Activated naive CD4-positive, alpha-beta T cell treated with anti-CD3 and anti-CD28 coated beads, Interleukin-2, amount 50 U/mL, for 24 hours (primary cell): ENCODE measurements at regions not wholly inside any gene's neighbourhood (a gene's known extent, or its start where the extent isn't known, plus 50 kb on each side); places are given as distances from the start of the nearest gene placed in this dataset.
"Not testable (repeated sequence)": the region's sequence is repeated elsewhere in the genome, so short reads cannot be mapped to it uniquely, and the experiment has no call there.

Source experiments
- H3K27ac Mint-ChIP-seq: one replicate; pipeline ENCODE4 v1.8.0; 2021; ENCODE audit warnings: mild to moderate bottlenecking, mixed read lengths
- H3K27me3 Mint-ChIP-seq: one replicate; pipeline ENCODE4 v1.8.0; 2021; ENCODE audit warnings: mixed read lengths
- H3K36me3 Mint-ChIP-seq: one replicate; pipeline ENCODE4 v1.8.0; 2021; ENCODE audit warnings: mixed read lengths
- H3K4me1 Mint-ChIP-seq: one replicate; pipeline ENCODE4 v1.8.0; 2021; ENCODE audit warnings: mixed read lengths
- H3K4me3 Mint-ChIP-seq: one replicate; pipeline ENCODE4 v1.8.0; 2021; ENCODE audit warnings: mild to moderate bottlenecking, mixed read lengths
- H3K9me3 Mint-ChIP-seq: one replicate; pipeline ENCODE4 v1.8.0; 2021; ENCODE audit warnings: mixed read lengths

GRCh38 chr7:37536706-37537105 lies 88.0 kb upstream of the ELMO1 start:
- H3K36me3 Mint-ChIP-seq, result no peaks in the 10 kb centered on the region
- H3K27ac Mint-ChIP-seq, result no peak overlapping the region
- H3K9me3 Mint-ChIP-seq, result no peaks in the 10 kb centered on the region
- no peaks in the 10 kb centered on the region for H3K4me1 Mint-ChIP-seq
- no peaks in the 10 kb centered on the region for H3K27me3 Mint-ChIP-seq
- no peak overlapping the region for H3K4me3 Mint-ChIP-seq

DNA sequence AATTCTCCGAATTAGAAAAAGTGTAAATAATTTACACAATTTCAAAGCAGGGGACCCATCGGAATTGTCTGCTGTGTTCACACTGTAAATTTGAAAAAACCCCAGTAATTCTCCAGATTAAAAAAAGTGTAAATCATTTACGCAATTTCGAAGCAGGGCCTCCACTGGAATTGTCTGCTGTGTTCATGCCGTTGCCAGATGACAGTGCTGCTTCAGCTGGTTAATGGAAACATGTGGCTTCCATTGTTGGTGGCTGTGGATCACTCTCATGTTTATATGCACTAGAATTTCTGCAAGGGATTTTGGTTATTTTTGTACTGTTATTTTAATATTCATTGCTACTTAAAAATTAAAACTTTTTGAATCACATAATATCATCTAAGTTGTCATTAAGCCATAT lies 88.8 kb upstream of the ELMO1 start:
- H3K4me3 Mint-ChIP-seq, result no peak overlapping the region
- H3K9me3 Mint-ChIP-seq, result no peaks in the 10 kb centered on the region
- no peaks in the 10 kb centered on the region for H3K36me3 Mint-ChIP-seq
- no peaks in the 10 kb centered on the region for H3K4me1 Mint-ChIP-seq
- no peak overlapping the region for H3K27ac Mint-ChIP-seq
- no peaks in the 10 kb centered on the region for H3K27me3 Mint-ChIP-seq

- no peak overlapping the region for H3K4me3 Mint-ChIP-seq
- no peak overlapping the region for H3K27ac Mint-ChIP-seq
- no peaks in the 10 kb centered on the region for H3K36me3 Mint-ChIP-seq
- H3K4me1 Mint-ChIP-seq, result no peaks in the 10 kb centered on the region
- no peaks in the 10 kb centered on the region for H3K9me3 Mint-ChIP-seq
- no peaks in the 10 kb centered on the region for H3K27me3 Mint-ChIP-seq
Observed at GRCh38 chr7:37538945-37539344, 90.3 kb upstream of the ELMO1 start.

- no peak overlapping the region for H3K27ac Mint-ChIP-seq
- H3K9me3 Mint-ChIP-seq, result no peaks in the 10 kb centered on the region
Observed at GRCh38 chr7:37540917-37541316, 92.3 kb upstream of the ELMO1 start.

DNA sequence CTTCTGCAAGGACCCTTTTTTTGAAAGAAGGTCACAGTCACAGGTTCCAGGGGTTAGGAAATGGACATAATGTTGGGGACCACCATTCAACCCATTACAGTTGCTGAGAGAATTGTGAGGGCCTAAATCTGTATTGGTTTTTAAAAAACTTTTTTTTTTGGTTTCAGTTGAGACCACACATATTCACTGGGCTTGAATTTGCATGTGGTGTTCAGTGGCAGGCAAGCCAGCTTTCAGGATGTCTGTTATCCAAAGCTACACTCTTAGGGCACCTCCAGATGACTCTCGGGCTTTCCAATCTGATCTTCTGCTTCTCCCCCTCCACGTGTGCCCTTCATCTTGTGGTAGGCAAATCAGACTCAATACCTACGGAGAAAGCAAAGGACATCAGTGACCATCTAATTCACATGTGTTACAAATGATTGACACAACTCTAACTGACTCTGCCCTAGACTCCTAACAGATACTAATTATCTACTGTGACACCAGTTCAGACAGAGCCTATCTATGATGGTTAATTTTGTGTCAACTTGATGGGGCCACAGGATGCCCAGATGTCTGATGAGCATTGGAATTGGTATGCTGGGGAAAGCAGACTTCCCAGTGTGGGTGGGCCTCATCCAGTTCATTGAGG lies 93.3 kb upstream of the ELMO1 start:
- H3K27me3 Mint-ChIP-seq, result no peaks in the 10 kb centered on the region

More at GRCh38 chr7:37540917-37541316, 92.3 kb upstream of the ELMO1 start:
- H3K27me3 Mint-ChIP-seq, result no peaks in the 10 kb centered on the region
- H3K36me3 Mint-ChIP-seq, result no peaks in the 10 kb centered on the region
- H3K4me3 Mint-ChIP-seq, result no peak overlapping the region
- H3K4me1 Mint-ChIP-seq, result no peaks in the 10 kb centered on the region

GRCh38 chr7:37545619-37546534 lies 97.2 kb upstream of the ELMO1 start:
- Mint-ChIP-seq H3K36me3 (no peaks in the 10 kb centered on the region), H3K4me1 (no peaks in the 10 kb centered on the region), H3K9me3 (no peaks in the 10 kb centered on the region), H3K27me3 (no peaks in the 10 kb centered on the region), H3K27ac (no peak overlapping the region), H3K4me3 (no peak overlapping the region)

More for the DNA sequence above, 93.3 kb upstream of the ELMO1 start:
- Mint-ChIP-seq H3K27ac (no peak overlapping the region), H3K4me3 (no peak overlapping the region), H3K36me3 (no peaks in the 10 kb centered on the region), H3K9me3 (no peaks in the 10 kb centered on the region), H3K4me1 (no peaks in the 10 kb centered on the region)

DNA sequence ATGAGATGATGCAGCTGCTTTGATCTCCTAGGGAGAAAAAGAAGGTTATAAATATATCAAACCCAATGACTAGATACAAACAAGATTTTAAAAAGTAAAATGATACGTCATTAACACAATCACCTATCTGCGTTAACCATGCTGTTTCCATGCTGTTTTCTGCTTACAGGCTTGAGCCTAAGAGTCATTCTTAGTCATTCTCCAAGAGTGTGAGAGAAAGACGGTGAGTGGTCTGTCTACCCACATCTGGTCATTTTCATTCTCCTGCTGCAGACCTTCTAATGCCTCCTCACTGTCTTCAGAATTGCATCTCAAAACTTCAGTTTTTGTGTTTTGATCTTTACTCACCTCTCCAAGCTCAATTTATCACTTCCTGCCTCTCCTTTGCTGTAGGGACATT lies 98.0 kb upstream of the ELMO1 start:
- no peak overlapping the region for H3K27ac Mint-ChIP-seq
- no peaks in the 10 kb centered on the region for H3K27me3 Mint-ChIP-seq
- no peaks in the 10 kb centered on the region for H3K36me3 Mint-ChIP-seq
- H3K4me1 Mint-ChIP-seq, result no peaks in the 10 kb centered on the region
- no peak overlapping the region for H3K4me3 Mint-ChIP-seq
- no peaks in the 10 kb centered on the region for H3K9me3 Mint-ChIP-seq

DNA sequence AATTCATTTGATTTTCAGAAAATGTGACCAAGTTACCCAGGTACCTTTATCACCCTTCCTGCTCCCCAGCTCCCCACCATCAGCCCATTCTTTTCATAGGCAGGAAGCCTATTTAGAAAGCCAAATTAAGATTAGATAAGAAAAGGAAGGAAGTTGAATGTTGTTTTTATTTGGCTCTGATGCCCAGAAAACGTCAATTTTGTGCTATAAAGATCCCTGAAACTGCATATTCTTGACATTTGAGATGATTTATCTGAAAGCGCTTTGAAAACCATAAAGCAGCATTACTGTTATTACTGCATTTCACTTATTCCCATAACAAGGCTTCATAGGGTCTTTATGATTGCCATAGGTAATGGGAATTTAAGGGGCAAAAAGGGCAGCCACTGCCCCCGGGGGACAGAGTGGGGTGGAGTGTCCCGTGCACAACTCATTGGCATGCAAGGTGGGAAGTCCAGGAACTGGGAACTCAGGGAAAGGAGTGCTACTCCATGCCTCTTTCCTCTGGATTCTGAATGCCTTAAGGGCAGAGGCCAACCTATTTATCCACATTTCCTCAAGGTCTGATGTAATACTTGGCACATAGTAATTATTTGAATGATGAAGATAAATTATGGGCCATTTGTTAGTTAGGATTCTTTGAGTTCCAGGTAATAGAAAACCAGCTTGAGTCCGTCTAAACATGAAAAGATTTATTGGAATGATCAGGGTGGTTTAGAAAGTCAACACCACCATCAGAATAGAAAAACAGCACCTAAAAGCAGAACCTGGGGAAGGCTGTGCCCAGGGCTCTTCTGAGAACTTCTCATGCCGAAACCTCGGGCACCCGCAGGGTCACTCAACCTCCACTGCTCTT lies 100.6 kb upstream of the ELMO1 start:
- H3K36me3 Mint-ChIP-seq, result no peaks in the 10 kb centered on the region
- H3K9me3 Mint-ChIP-seq, result no peaks in the 10 kb centered on the region
- H3K27me3 Mint-ChIP-seq, result peaks cover 3% of the 10 kb centered on the region
- no peak overlapping the region for H3K27ac Mint-ChIP-seq
- H3K4me1 Mint-ChIP-seq, result no peaks in the 10 kb centered on the region
- no peak overlapping the region for H3K4me3 Mint-ChIP-seq

DNA sequence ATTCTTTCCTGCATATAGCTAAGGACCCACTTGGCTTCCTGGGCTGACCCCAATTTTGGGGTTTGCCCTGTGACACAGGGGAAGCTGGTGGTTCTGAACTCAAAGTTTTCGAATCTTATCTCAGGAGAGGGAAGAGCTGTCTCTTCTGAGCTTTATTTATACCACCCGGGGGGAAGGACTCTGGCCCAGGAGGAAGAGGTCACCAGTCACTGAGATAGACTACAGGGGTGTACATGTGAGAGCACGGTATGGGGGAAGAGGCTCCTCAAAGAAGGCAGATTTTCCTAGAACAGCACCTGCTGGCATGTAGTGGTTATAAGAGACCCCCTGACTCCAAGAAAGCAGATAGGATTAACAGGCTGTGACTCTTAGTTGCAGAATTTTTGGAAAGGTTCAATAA lies 101.8 kb upstream of the ELMO1 start:
- Mint-ChIP-seq H3K27me3 (peaks cover 3% of the 10 kb centered on the region), H3K27ac (no peak overlapping the region), H3K4me1 (no peaks in the 10 kb centered on the region), H3K9me3 (no peaks in the 10 kb centered on the region), H3K36me3 (no peaks in the 10 kb centered on the region), H3K4me3 (no peak overlapping the region)

DNA sequence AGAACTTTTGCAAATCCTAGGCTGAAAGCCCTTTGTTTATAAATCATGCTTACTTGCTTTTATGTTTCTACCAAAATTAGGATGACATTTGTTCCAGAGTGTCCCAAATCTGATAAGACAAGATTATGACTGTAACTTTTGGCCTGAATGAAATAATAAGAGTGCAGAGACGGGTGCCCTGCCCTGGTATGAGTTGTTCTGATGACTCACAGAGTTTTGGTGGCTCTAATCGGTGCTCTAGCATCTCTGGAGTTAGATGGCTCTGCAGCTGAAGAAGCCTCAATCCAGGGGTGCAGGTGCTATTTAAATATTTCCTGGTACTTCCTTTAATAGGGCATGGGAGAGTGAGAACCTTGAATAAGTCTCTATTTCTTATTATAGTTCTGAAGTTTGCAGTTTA lies 102.2 kb upstream of the ELMO1 start:
- peaks cover 3% of the 10 kb centered on the region for H3K27me3 Mint-ChIP-seq
- no peaks in the 10 kb centered on the region for H3K36me3 Mint-ChIP-seq
- H3K4me3 Mint-ChIP-seq, result no peak overlapping the region
- no peaks in the 10 kb centered on the region for H3K4me1 Mint-ChIP-seq
- H3K9me3 Mint-ChIP-seq, result no peaks in the 10 kb centered on the region
- no peak overlapping the region for H3K27ac Mint-ChIP-seq

DNA sequence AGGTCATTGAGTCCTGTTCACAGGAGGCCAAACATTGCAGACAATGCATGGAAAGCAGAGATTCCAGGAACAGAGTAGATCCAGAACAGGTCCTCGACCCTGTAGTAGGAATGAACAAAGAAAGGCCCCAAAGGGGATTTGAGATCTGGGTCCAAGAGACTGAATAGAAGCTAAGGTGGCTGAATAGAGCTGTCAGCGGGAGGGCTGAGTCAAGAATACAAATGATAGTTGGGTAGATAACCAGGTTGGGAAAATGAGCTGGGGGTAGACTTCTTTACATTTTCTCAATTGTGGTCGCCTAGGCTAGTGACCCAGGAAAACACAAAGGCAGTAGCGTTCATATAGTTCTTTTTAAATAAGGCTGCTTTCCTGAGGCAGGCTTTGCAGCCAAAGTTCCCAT lies 103.4 kb upstream of the ELMO1 start:
- Mint-ChIP-seq H3K27ac (no peak overlapping the region), H3K9me3 (no peaks in the 10 kb centered on the region), H3K4me1 (no peaks in the 10 kb centered on the region), H3K27me3 (peaks cover 3% of the 10 kb centered on the region), H3K4me3 (no peak overlapping the region), H3K36me3 (no peaks in the 10 kb centered on the region)

- not testable (repeated sequence) for H3K36me3 Mint-ChIP-seq, H3K27me3 Mint-ChIP-seq, H3K9me3 Mint-ChIP-seq, H3K4me1 Mint-ChIP-seq, H3K4me3 Mint-ChIP-seq, H3K27ac Mint-ChIP-seq
Observed at GRCh38 chr7:37552439-37552838, 103.8 kb upstream of the ELMO1 start.

DNA sequence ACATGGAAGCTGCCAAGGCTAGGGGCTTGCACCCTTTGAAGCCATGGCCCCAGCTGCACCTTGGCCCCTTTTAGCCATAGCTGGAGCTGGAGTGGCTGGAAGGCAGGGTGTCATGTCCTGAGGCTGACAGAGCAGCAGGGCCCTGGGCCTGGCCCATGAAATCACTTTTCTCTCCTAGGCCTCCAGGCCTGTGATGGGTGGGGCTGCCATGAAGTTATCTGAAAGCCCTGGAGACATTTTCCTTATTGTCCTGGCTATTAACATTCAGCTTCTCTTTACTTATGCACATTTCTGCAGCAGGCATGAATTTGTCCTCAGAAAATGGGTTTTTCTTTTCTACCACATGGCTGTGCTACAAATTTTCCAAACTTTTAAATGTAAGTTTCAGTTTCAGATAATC lies 106.9 kb upstream of the ELMO1 start:
- Mint-ChIP-seq H3K27me3 (peaks cover 6% of the 10 kb centered on the region), H3K27ac (no peak overlapping the region), H3K4me1 (no peaks in the 10 kb centered on the region), H3K9me3 (no peaks in the 10 kb centered on the region), H3K4me3 (no peak overlapping the region), H3K36me3 (no peaks in the 10 kb centered on the region)

DNA sequence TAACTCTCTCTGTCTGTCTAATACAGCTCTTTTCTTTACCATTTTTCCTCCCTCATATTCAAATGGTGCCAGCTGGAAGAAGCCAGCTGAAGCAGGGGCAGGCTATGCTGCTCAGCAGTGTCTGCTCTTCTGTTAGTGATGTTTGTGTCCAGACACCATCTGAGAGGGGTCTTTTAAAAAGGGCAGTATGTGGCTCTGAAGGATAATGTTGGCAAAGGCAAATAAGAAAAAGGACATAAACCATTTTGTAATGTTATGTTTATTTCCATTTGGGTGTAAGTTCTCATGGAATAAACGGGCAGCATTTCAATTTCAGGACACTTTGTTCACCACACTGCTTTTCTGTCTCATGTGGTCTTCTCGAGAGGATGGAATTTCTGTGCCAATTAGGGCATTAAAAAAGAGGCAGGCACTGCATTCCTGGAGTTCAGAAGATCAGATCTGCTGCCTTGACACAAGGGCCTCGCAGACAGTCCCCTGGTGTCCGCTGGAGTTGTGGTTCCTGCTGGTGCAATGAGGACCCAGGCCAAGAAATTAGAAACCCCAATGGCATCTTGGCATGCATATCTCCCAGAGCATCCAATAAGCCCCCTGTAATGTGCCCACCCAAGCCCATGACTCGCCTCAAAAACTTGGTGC lies 109.0 kb upstream of the ELMO1 start:
- no peak overlapping the region for H3K27ac Mint-ChIP-seq
- no peaks in the 10 kb centered on the region for H3K9me3 Mint-ChIP-seq
- no peaks in the 10 kb centered on the region for H3K4me1 Mint-ChIP-seq
- no peaks in the 10 kb centered on the region for H3K36me3 Mint-ChIP-seq
- H3K4me3 Mint-ChIP-seq, result no peak overlapping the region
- peaks cover 3% of the 10 kb centered on the region for H3K27me3 Mint-ChIP-seq

- Mint-ChIP-seq H3K27ac (peak overlapping the region; percentile 56), H3K4me1 (no peaks in the 10 kb centered on the region), H3K9me3 (no peaks in the 10 kb centered on the region), H3K36me3 (no peaks in the 10 kb centered on the region), H3K27me3 (peaks cover 6% of the 10 kb centered on the region), H3K4me3 (no peak overlapping the region)
Observed at GRCh38 chr7:37558320-37559096, 109.8 kb upstream of the ELMO1 start.
